ENCODE measurements at regions not wholly inside any gene's neighbourhood (a gene's known extent, or its start where the extent isn't known, plus 50 kb on each side); places are given as distances from the start of the nearest gene placed in this dataset.
"Not testable (repeated sequence)": the region's sequence is repeated elsewhere in the genome, so short reads cannot be mapped to it uniquely, and the experiment has no call there.

- DNase-seq (ENCODE audit: low read depth in 2 of 2, low spot score in 1 of 2): no peak
Observed at GRCh38 chr6:139713424-139713823, 339.0 kb upstream of the CITED2 start.

GRCh38 chr6:139712830-139713229 lies 338.4 kb upstream of the CITED2 start:
- no peak for DNase-seq (ENCODE audit: low read depth in 2 of 2, low spot score in 1 of 2)

- no peak for DNase-seq (ENCODE audit: low read depth in 2 of 2, low spot score in 1 of 2)
Observed at GRCh38 chr6:139711804-139712585, 337.5 kb upstream of the CITED2 start.

- DNase-seq (ENCODE audit: low read depth in 2 of 2, low spot score in 1 of 2): no peak
Observed at GRCh38 chr6:139710556-139710955, 336.1 kb upstream of the CITED2 start.

- no peak for DNase-seq (ENCODE audit: low read depth in 2 of 2, low spot score in 1 of 2)
Observed at GRCh38 chr6:139708337-139709199, 334.1 kb upstream of the CITED2 start.

- no peak for DNase-seq (ENCODE audit: low read depth in 2 of 2, low spot score in 1 of 2)
Observed at GRCh38 chr6:139706912-139707311, 332.5 kb upstream of the CITED2 start.

- DNase-seq (ENCODE audit: low read depth in 2 of 2, low spot score in 1 of 2): no peak
Observed at GRCh38 chr6:139705284-139705683, 330.8 kb upstream of the CITED2 start.

- no peak for DNase-seq (ENCODE audit: low read depth in 2 of 2, low spot score in 1 of 2)
Observed at GRCh38 chr6:139703780-139704179, 329.3 kb upstream of the CITED2 start.

- no peak for DNase-seq (ENCODE audit: low read depth in 2 of 2, low spot score in 1 of 2)
Observed at GRCh38 chr6:139702706-139703105, 328.3 kb upstream of the CITED2 start.

GRCh38 chr6:139701695-139702094 lies 327.2 kb upstream of the CITED2 start:
- no peak for DNase-seq (ENCODE audit: low read depth in 2 of 2, low spot score in 1 of 2)

- no peak for DNase-seq (ENCODE audit: low read depth in 2 of 2, low spot score in 1 of 2)
Observed at GRCh38 chr6:139701003-139701402, 326.6 kb upstream of the CITED2 start.

- DNase-seq (ENCODE audit: low read depth in 2 of 2, low spot score in 1 of 2): no peak
Observed at GRCh38 chr6:139699911-139700310, 325.5 kb upstream of the CITED2 start.

- DNase-seq (ENCODE audit: low read depth in 2 of 2, low spot score in 1 of 2): no peak
Observed at GRCh38 chr6:139699335-139699734, 324.9 kb upstream of the CITED2 start.

- no peak for DNase-seq (ENCODE audit: low read depth in 2 of 2, low spot score in 1 of 2)
Observed at GRCh38 chr6:139698526-139699176, 324.2 kb upstream of the CITED2 start.

GRCh38 chr6:139697856-139698255 lies 323.4 kb upstream of the CITED2 start:
- not testable (repeated sequence) for DNase-seq (ENCODE audit: low read depth in 2 of 2, low spot score in 1 of 2)

- DNase-seq (ENCODE audit: low read depth in 2 of 2, low spot score in 1 of 2): not testable (repeated sequence)
Observed at GRCh38 chr6:139696991-139697390, 322.5 kb upstream of the CITED2 start.

GRCh38 chr6:139695361-139695760 lies 320.9 kb upstream of the CITED2 start:
- DNase-seq (ENCODE audit: low read depth in 2 of 2, low spot score in 1 of 2): no peak

GRCh38 chr6:139693735-139694134 lies 319.3 kb upstream of the CITED2 start:
- DNase-seq (ENCODE audit: low read depth in 2 of 2, low spot score in 1 of 2): no peak

- DNase-seq (ENCODE audit: low read depth in 2 of 2, low spot score in 1 of 2): no peak
Observed at GRCh38 chr6:139690007-139690406, 315.6 kb upstream of the CITED2 start.

GRCh38 chr6:139687055-139687454 lies 312.6 kb upstream of the CITED2 start:
- no peak for DNase-seq (ENCODE audit: low read depth in 2 of 2, low spot score in 1 of 2)

- DNase-seq (ENCODE audit: low read depth in 2 of 2, low spot score in 1 of 2): no peak
Observed at GRCh38 chr6:139686308-139686707, 311.9 kb upstream of the CITED2 start.

- DNase-seq (ENCODE audit: low read depth in 2 of 2, low spot score in 1 of 2): no peak
Observed at GRCh38 chr6:139685009-139685408, 310.6 kb upstream of the CITED2 start.

Data from stimulated activated CD8-positive, alpha-beta memory T cell treated with anti-CD3 and anti-CD28 coated beads, Interleukin-4, amount 100 ng/mL, for 4 hours (primary cell).